Activated naive CD4-positive, alpha-beta T cell treated with anti-CD3 and anti-CD28 coated beads, Interleukin-2, amount 10 ng/mL, durations not matched to agents 7 days and 5 days (primary cell): ENCODE measurements at regions not wholly inside any gene's neighbourhood (a gene's known extent, or its start where the extent isn't known, plus 50 kb on each side); places are given as distances from the start of the nearest gene placed in this dataset.

Experiments used
- CTCF ChIA-PET: fragments of 350-600 bp; sonication (Branson Sonifier 250); formaldehyde crosslinking; loops from one replicate; lab custom pipeline; 2021; ENCODE audit warnings: antibody characterized with exemption; lab: Charles Lee
- DNase-seq: peaks from one replicate; pipeline ENCODE4 v3.0.0-alpha.2; 2020
- H3K27ac Mint-ChIP-seq: one replicate; pipeline ENCODE4 v1.8.0; 2021; ENCODE audit warnings: mild to moderate bottlenecking, moderate library complexity, mixed read lengths
- H3K27me3 Mint-ChIP-seq: one replicate; pipeline ENCODE4 v1.8.0; 2021; ENCODE audit warnings: mild to moderate bottlenecking, mixed read lengths
- H3K36me3 Mint-ChIP-seq: one replicate; pipeline ENCODE4 v1.8.0; 2021; ENCODE audit warnings: mixed read lengths
- H3K4me1 Mint-ChIP-seq: one replicate; pipeline ENCODE4 v1.8.0; 2021; ENCODE audit warnings: mixed read lengths
- H3K4me3 Mint-ChIP-seq: one replicate; pipeline ENCODE4 v1.8.0; 2021; ENCODE audit warnings: mild to moderate bottlenecking, moderate library complexity, mixed read lengths
- H3K9me3 Mint-ChIP-seq: one replicate; pipeline ENCODE4 v1.8.0; 2021; ENCODE audit warnings: mixed read lengths

GRCh38 chr10:84999929-85000328 lies 671.5 kb downstream of the CCSER2 start:
- Mint-ChIP-seq H3K9me3 (no peaks in the 10 kb centered on the region), H3K27me3 (no peaks in the 10 kb centered on the region), H3K4me3 (no peak overlapping the region), H3K4me1 (no peaks in the 10 kb centered on the region), H3K27ac (no peak overlapping the region), H3K36me3 (no peaks in the 10 kb centered on the region)
- CTCF ChIA-PET = no interaction called here
- DNase-seq = no peak

DNA sequence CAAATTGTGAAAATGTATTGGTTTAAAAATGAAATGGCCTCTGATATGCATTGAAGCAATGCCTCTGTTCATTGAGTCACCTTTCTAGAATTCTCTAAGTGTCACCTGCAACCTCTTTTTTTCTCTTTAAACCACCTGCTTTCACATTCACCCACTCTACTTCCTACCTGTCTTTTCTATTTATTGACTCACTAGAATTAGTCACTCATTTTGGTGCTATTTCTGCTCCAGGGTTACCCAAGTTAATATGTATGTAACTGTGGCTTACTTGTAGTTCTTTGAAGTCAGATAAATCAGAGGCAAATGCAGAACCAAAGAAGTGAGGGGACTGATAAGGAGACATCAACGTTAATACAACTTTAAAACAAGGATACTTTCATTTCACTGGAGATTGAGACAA lies 674.7 kb downstream of the CCSER2 start:
- no peak for DNase-seq
- H3K4me3 Mint-ChIP-seq = no peak overlapping the region
- no peak overlapping the region for H3K27ac Mint-ChIP-seq
- no peaks in the 10 kb centered on the region for H3K36me3 Mint-ChIP-seq
- H3K27me3 Mint-ChIP-seq = no peaks in the 10 kb centered on the region
- no peaks in the 10 kb centered on the region for H3K4me1 Mint-ChIP-seq
- CTCF ChIA-PET = no interaction called here
- no peaks in the 10 kb centered on the region for H3K9me3 Mint-ChIP-seq

DNA sequence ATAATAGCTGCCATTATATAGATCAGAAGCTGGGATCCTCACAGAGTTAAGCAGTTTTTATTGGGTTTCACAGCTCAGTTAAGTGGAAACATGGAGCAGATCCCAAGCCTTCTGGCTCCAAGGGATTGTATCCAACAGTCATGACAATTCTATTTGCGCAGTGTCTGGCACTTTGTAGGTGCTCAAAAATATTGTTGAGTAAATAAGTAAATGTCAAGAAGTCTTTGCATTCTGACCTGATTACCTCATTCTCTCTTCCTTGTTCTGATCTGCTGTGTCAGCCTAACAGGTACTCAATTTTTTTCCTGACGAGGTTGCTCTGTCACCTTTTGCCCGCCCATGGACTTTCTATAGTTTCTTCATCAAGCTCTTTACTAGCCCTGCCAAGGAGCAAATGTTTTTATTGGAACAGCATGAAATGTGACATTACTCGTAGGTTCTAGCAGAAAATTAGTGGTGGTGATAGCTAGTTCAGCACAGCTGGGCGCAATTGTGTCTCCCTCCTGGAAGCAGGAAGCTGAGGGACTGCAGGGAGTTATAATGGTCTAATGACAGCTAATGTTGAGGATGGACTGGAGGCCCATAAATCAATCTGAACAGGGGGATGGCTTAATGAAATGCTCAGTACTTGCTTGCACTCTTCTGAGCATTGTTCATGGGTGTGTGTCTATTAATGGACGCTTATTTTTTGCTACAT lies 680.2 kb downstream of the CCSER2 start:
- DNase-seq = no peak
- Mint-ChIP-seq H3K9me3 (no peaks in the 10 kb centered on the region), H3K4me3 (no peak overlapping the region), H3K4me1 (no peaks in the 10 kb centered on the region), H3K27ac (no peak overlapping the region), H3K36me3 (no peaks in the 10 kb centered on the region), H3K27me3 (no peaks in the 10 kb centered on the region)
- CTCF ChIA-PET = no interaction called here

GRCh38 chr10:85012305-85012704 lies 683.9 kb downstream of the CCSER2 start:
- H3K27me3 Mint-ChIP-seq = no peaks in the 10 kb centered on the region
- no peak overlapping the region for H3K4me3 Mint-ChIP-seq
- CTCF ChIA-PET = no interaction called here
- H3K9me3 Mint-ChIP-seq = no peaks in the 10 kb centered on the region
- DNase-seq = no peak
- H3K4me1 Mint-ChIP-seq = no peaks in the 10 kb centered on the region
- no peak overlapping the region for H3K27ac Mint-ChIP-seq
- no peaks in the 10 kb centered on the region for H3K36me3 Mint-ChIP-seq

GRCh38 chr10:85026878-85027467 lies 698.6 kb downstream of the CCSER2 start:
- H3K4me1 Mint-ChIP-seq = no peaks in the 10 kb centered on the region
- CTCF ChIA-PET = no interaction called here
- H3K36me3 Mint-ChIP-seq = no peaks in the 10 kb centered on the region
- no peak for DNase-seq
- no peak overlapping the region for H3K27ac Mint-ChIP-seq
- H3K4me3 Mint-ChIP-seq = no peak overlapping the region
- peaks cover 2% of the 10 kb centered on the region for H3K9me3 Mint-ChIP-seq
- no peaks in the 10 kb centered on the region for H3K27me3 Mint-ChIP-seq

DNA sequence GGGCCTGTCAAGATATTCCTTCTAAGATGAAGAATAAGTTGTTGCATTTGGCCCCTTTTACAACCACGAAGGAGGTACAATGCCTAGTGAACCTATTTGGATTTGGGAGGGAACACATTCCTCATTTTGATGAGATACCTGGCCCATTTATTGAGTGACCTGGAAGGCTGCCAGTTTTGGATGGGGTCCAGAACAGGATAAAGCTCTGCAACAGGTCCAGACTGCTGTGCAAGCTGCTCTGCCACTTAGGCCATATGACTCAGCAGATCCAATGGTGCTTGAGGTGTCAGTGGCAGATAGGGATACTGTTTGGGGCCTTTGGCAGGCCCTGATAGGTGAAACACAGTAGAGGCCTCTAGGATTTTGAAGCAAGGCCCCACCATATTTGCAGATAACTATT lies 704.6 kb downstream of the CCSER2 start:
- H3K4me1 Mint-ChIP-seq = no peaks in the 10 kb centered on the region
- H3K27ac Mint-ChIP-seq = no peak overlapping the region
- CTCF ChIA-PET = no interaction called here
- H3K4me3 Mint-ChIP-seq = no peak overlapping the region
- no peaks in the 10 kb centered on the region for H3K36me3 Mint-ChIP-seq
- DNase-seq = no peak
- peaks cover 9% of the 10 kb centered on the region for H3K9me3 Mint-ChIP-seq
- no peaks in the 10 kb centered on the region for H3K27me3 Mint-ChIP-seq

DNA sequence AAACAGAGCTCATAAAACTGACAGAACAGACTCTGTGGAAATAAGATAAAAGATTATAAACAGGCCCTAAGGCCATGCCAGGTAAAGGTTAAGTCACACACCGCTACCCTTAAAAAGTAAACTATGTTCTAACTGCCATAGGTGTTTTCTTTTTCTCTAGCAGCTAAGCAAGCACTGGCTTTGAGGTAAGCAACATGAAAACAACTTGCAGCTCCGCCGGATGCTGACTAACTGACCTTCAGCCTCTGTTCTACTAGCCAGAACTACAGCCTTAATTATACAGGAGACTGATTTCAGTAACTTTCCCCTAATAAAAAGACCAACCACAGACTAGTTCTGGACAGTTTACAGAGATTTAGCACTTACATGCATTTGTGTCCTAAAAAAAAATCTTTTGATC lies 708.3 kb downstream of the CCSER2 start:
- H3K27ac Mint-ChIP-seq = no peak overlapping the region
- no peak overlapping the region for H3K4me3 Mint-ChIP-seq
- no peak for DNase-seq
- peaks cover 19% of the 10 kb centered on the region for H3K9me3 Mint-ChIP-seq
- no peaks in the 10 kb centered on the region for H3K4me1 Mint-ChIP-seq
- CTCF ChIA-PET = no interaction called here
- no peaks in the 10 kb centered on the region for H3K27me3 Mint-ChIP-seq
- H3K36me3 Mint-ChIP-seq = no peaks in the 10 kb centered on the region

DNA sequence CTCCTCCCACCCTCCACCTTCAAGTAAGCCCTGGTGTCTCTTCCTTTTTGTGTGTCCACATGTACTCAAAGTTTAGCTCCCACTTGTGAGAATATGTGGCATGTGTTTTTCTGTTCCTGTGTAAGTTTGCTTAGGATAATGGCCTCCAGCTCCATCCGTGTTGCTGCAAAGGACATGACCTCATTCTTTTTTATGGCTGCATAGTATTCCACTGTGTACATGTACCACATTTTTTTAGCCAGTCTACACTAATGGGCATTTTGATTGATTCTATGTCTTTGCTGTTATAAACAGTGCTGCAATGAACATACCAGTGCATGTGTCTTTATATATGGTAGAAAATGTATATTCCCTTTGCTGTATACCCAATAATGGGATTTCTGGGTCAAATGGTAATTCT lies 710.9 kb downstream of the CCSER2 start:
- Mint-ChIP-seq H3K27ac (no peak overlapping the region), H3K4me3 (no peak overlapping the region), H3K4me1 (no peaks in the 10 kb centered on the region), H3K27me3 (no peaks in the 10 kb centered on the region), H3K36me3 (no peaks in the 10 kb centered on the region), H3K9me3 (peaks cover 19% of the 10 kb centered on the region)
- no peak for DNase-seq
- CTCF ChIA-PET = no interaction called here

GRCh38 chr10:85043207-85043606 lies 714.8 kb downstream of the CCSER2 start:
- H3K27ac Mint-ChIP-seq = no peak overlapping the region
- H3K27me3 Mint-ChIP-seq = no peaks in the 10 kb centered on the region
- H3K4me3 Mint-ChIP-seq = no peak overlapping the region

GRCh38 chr10:85045046-85045445 lies 716.7 kb downstream of the CCSER2 start:
- Mint-ChIP-seq H3K27ac (no peak overlapping the region), H3K9me3 (peaks cover 3% of the 10 kb centered on the region), H3K4me1 (no peaks in the 10 kb centered on the region), H3K4me3 (no peak overlapping the region), H3K27me3 (no peaks in the 10 kb centered on the region), H3K36me3 (no peaks in the 10 kb centered on the region)
- CTCF ChIA-PET = no interaction called here
- DNase-seq = no peak

More at GRCh38 chr10:85043207-85043606, 714.8 kb downstream of the CCSER2 start:
- H3K36me3 Mint-ChIP-seq = no peaks in the 10 kb centered on the region
- H3K9me3 Mint-ChIP-seq = peaks cover 13% of the 10 kb centered on the region
- CTCF ChIA-PET = no interaction called here
- no peaks in the 10 kb centered on the region for H3K4me1 Mint-ChIP-seq
- no peak for DNase-seq

- CTCF ChIA-PET = no interaction called here
- Mint-ChIP-seq H3K4me3 (no peak overlapping the region), H3K36me3 (no peaks in the 10 kb centered on the region), H3K27ac (no peak overlapping the region), H3K9me3 (peaks cover 5% of the 10 kb centered on the region), H3K4me1 (no peaks in the 10 kb centered on the region), H3K27me3 (no peaks in the 10 kb centered on the region)
- DNase-seq = no peak
Observed at GRCh38 chr10:85047170-85047834, 718.9 kb downstream of the CCSER2 start.

DNA sequence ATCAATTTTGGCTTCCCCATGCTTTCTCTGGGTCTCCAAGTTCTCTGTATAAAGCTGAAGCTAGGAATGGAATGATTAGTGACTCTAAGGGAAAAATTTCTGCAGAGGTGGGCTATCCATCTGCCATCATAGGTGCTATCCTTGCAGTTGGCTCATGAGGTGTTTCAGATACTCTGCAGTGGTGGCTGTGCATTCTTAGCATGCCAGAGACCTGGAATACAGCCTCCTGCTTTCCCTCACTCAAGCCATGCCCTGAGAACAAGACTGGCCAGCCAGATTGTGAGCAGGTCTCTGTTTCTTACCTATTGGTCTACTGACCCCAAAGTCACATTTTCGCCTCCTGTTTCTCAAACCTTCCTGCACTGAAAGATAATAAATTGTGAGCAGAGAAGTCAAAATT lies 719.6 kb downstream of the CCSER2 start:
- DNase-seq = no peak
- Mint-ChIP-seq H3K4me1 (no peaks in the 10 kb centered on the region), H3K9me3 (peaks cover 2% of the 10 kb centered on the region), H3K36me3 (no peaks in the 10 kb centered on the region), H3K27ac (no peak overlapping the region), H3K4me3 (no peak overlapping the region), H3K27me3 (no peaks in the 10 kb centered on the region)
- CTCF ChIA-PET = no interaction called here

GRCh38 chr10:85048644-85049043 lies 720.3 kb downstream of the CCSER2 start:
- no peak for DNase-seq
- H3K9me3 Mint-ChIP-seq = peaks cover 2% of the 10 kb centered on the region
- no peaks in the 10 kb centered on the region for H3K36me3 Mint-ChIP-seq
- CTCF ChIA-PET = no interaction called here
- no peak overlapping the region for H3K4me3 Mint-ChIP-seq
- no peak overlapping the region for H3K27ac Mint-ChIP-seq
- H3K4me1 Mint-ChIP-seq = no peaks in the 10 kb centered on the region
- no peaks in the 10 kb centered on the region for H3K27me3 Mint-ChIP-seq

DNA sequence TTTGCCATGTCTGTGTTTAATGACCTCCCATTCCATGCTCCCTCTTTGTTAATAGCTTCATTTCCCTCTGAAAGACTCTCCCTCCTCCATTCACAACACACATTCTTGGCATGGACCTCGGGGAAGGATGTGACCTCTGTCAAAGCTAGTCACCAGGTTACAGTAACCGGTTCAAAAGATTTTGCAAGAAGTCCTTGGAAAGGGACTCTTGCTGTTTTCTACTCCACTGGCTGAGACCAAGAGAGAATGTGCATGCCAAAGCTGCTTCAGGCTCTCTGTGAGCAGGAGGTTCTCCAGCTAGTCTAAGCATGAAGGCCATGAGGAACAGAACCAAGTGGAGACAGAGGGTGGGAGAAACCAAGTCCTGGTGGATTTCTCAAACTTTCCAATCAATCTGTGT lies 732.6 kb downstream of the CCSER2 start:
- DNase-seq = no peak
- no peaks in the 10 kb centered on the region for H3K4me1 Mint-ChIP-seq
- H3K27me3 Mint-ChIP-seq = no peaks in the 10 kb centered on the region
- no peak overlapping the region for H3K27ac Mint-ChIP-seq
- H3K36me3 Mint-ChIP-seq = no peaks in the 10 kb centered on the region
- H3K4me3 Mint-ChIP-seq = no peak overlapping the region
- CTCF ChIA-PET = no interaction called here
- peaks cover 6% of the 10 kb centered on the region for H3K9me3 Mint-ChIP-seq

DNA sequence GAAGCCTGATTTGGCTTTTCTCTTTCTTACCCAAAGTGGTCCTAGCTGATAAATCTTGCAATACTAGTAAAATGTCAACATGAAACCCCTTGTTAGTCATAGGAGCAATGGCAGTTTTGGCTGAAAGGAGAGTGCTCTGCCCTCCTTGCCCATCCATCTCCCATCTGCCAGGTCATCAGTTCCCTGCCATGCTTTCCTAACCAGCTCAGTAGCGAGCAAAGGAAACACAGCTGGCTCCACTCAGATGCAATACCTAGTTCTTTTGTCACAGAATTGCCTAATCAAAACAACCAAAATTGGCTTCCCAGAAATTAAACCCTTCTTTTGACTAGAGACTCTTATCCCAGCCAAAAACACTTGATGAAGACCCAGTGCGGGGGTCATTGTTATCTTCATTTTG lies 733.0 kb downstream of the CCSER2 start:
- Mint-ChIP-seq H3K27ac (no peak overlapping the region), H3K4me3 (no peak overlapping the region), H3K27me3 (no peaks in the 10 kb centered on the region), H3K36me3 (no peaks in the 10 kb centered on the region), H3K9me3 (peaks cover 2% of the 10 kb centered on the region), H3K4me1 (no peaks in the 10 kb centered on the region)
- no peak for DNase-seq
- CTCF ChIA-PET = no interaction called here
